Endothelial cell of umbilical vein (primary cell): ENCODE measurements at regions not wholly inside any gene's neighbourhood (a gene's known extent, or its start where the extent isn't known, plus 50 kb on each side); places are given as distances from the start of the nearest gene placed in this dataset.

Experiments
- BruUV-seq: library from RNA; stranded (reverse); fragments of 400-500 nt; replicated peaks from 2 replicates; lab custom pipeline; 2021; lab: Mats Ljungman, UMichigan
- CTCF ChIA-PET: fragments of 300-600, 350-600 bp; sonication (Branson Sonifier 250); formaldehyde crosslinking; loops from one replicate; lab custom pipeline; 2021; ENCODE audit warnings: antibody characterized with exemption, inconsistent platforms; lab: Charles Lee
- POLR2A ChIA-PET: fragments of 300-600, 350-600 bp; sonication (Branson Sonifier 250); formaldehyde crosslinking; loops from one replicate; lab custom pipeline; 2021; ENCODE audit warnings: antibody characterized with exemption, inconsistent platforms; lab: Charles Lee
- DNase-seq: peaks from one replicate; pipeline ENCODE4 v3.0.0-alpha.2; 2011; ENCODE audit warnings: low read depth, low spot score
- FAIRE-seq: peaks from 2 replicates; lab custom pipeline; 2011; peaks lifted over from hg19 to GRCh38; lab: Jason Lieb, UNC
- H2AFZ ChIP-seq: 2 replicates; pipeline ENCODE4 v1.6.0; 2012; ENCODE audit warnings: low read depth, low read length, control low read depth, inconsistent platforms
- H3K27ac ChIP-seq: 2 replicates; pipeline ENCODE4 v1.5.1; 2011; ENCODE audit warnings: low read depth, mild to moderate bottlenecking, control low read depth, low read length, moderate library complexity; ENCODE audit not compliant: insufficient read depth
- H3K27me3 ChIP-seq, 2 experiments: 2 replicates each; pipeline versions ENCODE4 v1.6.0 to v1.6.1; 2011; ENCODE audit warnings: low read length in 2 of 2, mixed read lengths in 1 of 2; ENCODE audit not compliant: control insufficient read depth in 2 of 2, insufficient read depth in 2 of 2
- H3K36me3 ChIP-seq, 2 experiments: 2 replicates in 1 of 2; 3 replicates in 1 of 2; pipeline ENCODE4 v1.5.1; 2011; ENCODE audit warnings: low read length in 2 of 2, mild to moderate bottlenecking in 1 of 2, moderate library complexity in 1 of 2; ENCODE audit not compliant: control insufficient read depth in 2 of 2, insufficient read depth in 2 of 2; ENCODE audit errors: extremely low read depth in 1 of 2
- H3K4me1 ChIP-seq: 3 replicates; pipeline ENCODE4 v1.5.1; 2011; ENCODE audit warnings: mild to moderate bottlenecking, low read length; ENCODE audit not compliant: control insufficient read depth, insufficient read depth; ENCODE audit errors: extremely low read depth
- H3K4me2 ChIP-seq: 2 replicates; pipeline ENCODE4 v1.6.1; 2011; ENCODE audit warnings: low read length, control low read depth, mixed read lengths; ENCODE audit not compliant: insufficient read depth
- H3K4me3 ChIP-seq, 3 experiments: fragments of 200-600 bp in 1 of 3; sonication (generic), shearing (Covaris generic) in 1 of 3; replicated peaks in 1 of 3; 2 replicates each; pipeline ENCODE4 v1.5.1; 2011 to 2016; ENCODE audit warnings: control low read depth in 3 of 3, low read length in 3 of 3, mild to moderate bottlenecking in 2 of 3, inconsistent platforms in 1 of 3, low read depth in 1 of 3, moderate library complexity in 1 of 3; ENCODE audit not compliant: insufficient read depth in 1 of 3
- H3K79me2 ChIP-seq: 2 replicates; pipeline ENCODE4 v1.6.0; 2012; ENCODE audit warnings: low read length, inconsistent platforms; ENCODE audit not compliant: control insufficient read depth, insufficient read depth
- H3K9ac ChIP-seq: replicated peaks from 2 replicates; pipeline ENCODE3; 2011; ENCODE audit warnings: low read length, control low read depth; ENCODE audit not compliant: insufficient read depth; ENCODE audit errors: extremely low read depth
- H3K9me1 ChIP-seq: replicated peaks from 3 replicates; pipeline ENCODE4 v1.6.0; 2011; ENCODE audit warnings: mild to moderate bottlenecking, low read length; ENCODE audit not compliant: control insufficient read depth, insufficient read depth; ENCODE audit errors: extremely low read depth
- H3K9me3 ChIP-seq: replicated peaks from 2 replicates; pipeline ENCODE4 v1.5.1; 2012; ENCODE audit warnings: low read length, inconsistent platforms; ENCODE audit not compliant: control insufficient read depth, insufficient read depth
- H4K20me1 ChIP-seq: replicated peaks from 2 replicates; pipeline ENCODE3; 2011; ENCODE audit warnings: mild to moderate bottlenecking, low read length; ENCODE audit not compliant: control insufficient read depth, insufficient read depth; ENCODE audit errors: extremely low read depth
- CTCF ChIP-seq, 2 donors: IDR thresholded peaks; 1 replicate in 1 of 2; 2 replicates in 1 of 2; pipeline ENCODE4 v1.5.1; 2011; ENCODE audit warnings: low read length in 2 of 2, mild to moderate bottlenecking in 2 of 2, moderate library complexity in 2 of 2, control low read depth in 1 of 2, inconsistent platforms in 1 of 2, low read depth in 1 of 2; ENCODE audit not compliant: insufficient read depth in 1 of 2; ENCODE audit errors: extremely low read depth in 1 of 2
- EZH2 ChIP-seq: IDR thresholded peaks from 2 replicates; pipeline ENCODE4 v1.6.1; 2012; ENCODE audit warnings: borderline replicate concordance, low read depth, mild to moderate bottlenecking, moderate library complexity, low read length, inconsistent platforms; ENCODE audit not compliant: severe bottlenecking
- FOS ChIP-seq: IDR thresholded peaks from 2 replicates; pipeline ENCODE4 v1.6.1; 2011; ENCODE audit warnings: mild to moderate bottlenecking, low read length, moderate library complexity, borderline replicate concordance; ENCODE audit not compliant: insufficient read depth
- GATA2 ChIP-seq: IDR thresholded peaks from 2 replicates; pipeline ENCODE4 v1.7.0; 2011; ENCODE audit warnings: low read depth, mild to moderate bottlenecking, moderate library complexity, mixed read lengths, low read length; ENCODE audit not compliant: insufficient read length, insufficient read depth
- JUN ChIP-seq: IDR thresholded peaks from 2 replicates; pipeline ENCODE4 v1.6.1; 2011; ENCODE audit warnings: borderline replicate concordance, low read depth; ENCODE audit not compliant: insufficient read length, insufficient read depth
- MAX ChIP-seq: IDR thresholded peaks from 2 replicates; pipeline ENCODE4 v1.6.1; 2011; ENCODE audit not compliant: insufficient read depth, insufficient read length
- MYC ChIP-seq: IDR thresholded peaks from one replicate; pipeline ENCODE4 v1.6.1; 2011; ENCODE audit warnings: mild to moderate bottlenecking, low read depth, low read length
- POLR2A ChIP-seq: IDR thresholded peaks from 2 replicates; pipeline ENCODE4 v1.6.1; 2012; ENCODE audit warnings: low read depth, mild to moderate bottlenecking, control low read depth, low read length
- POLR2AphosphoS5 ChIP-seq: IDR thresholded peaks from 2 replicates; pipeline ENCODE4 v1.6.1; 2012; ENCODE audit warnings: low read depth, mild to moderate bottlenecking, control low read depth, low read length, moderate library complexity; ENCODE audit not compliant: insufficient read depth
- dilution Hi-C: fragments of 300-500 bp; cut with MboI; formaldehyde crosslinking; loops from one replicate; pipeline ENCODE4 v1.15.0; 2019; ENCODE audit warnings: low sequenced_read_pairs; ENCODE audit not compliant: extremely low pct_ligation_motif_present
- intact Hi-C: fragments of 100-400 bp; cut with micrococcal nuclease; formaldehyde crosslinking; loops from one replicate; pipeline ENCODE4 v1.10.0; 2022

- H3K4me3 ChIP-seq = no peak overlapping the region
- H3K79me2 ChIP-seq = no peaks in the 10 kb centered on the region
- no peak for TF ChIP-seq MAX
- no peak for TF ChIP-seq FOS
- H3K36me3 ChIP-seq = no peaks in the 10 kb centered on the region
- H3K4me1 ChIP-seq = no peaks in the 10 kb centered on the region
- DNase-seq = no peak
- H3K27me3 ChIP-seq = no peaks in the 10 kb centered on the region
- H2AFZ ChIP-seq = no peak overlapping the region
- H3K4me2 ChIP-seq = no peak overlapping the region
- dilution Hi-C loops = no loop called here
- intact Hi-C loops = no loop called here
- H3K9me3 ChIP-seq = peaks cover 2% of the 10 kb centered on the region
- CTCF ChIA-PET = no interaction called here
- no peaks in the 10 kb centered on the region for H3K9me1 ChIP-seq
- H3K27ac ChIP-seq = no peak overlapping the region
- no peak overlapping the region for H3K9ac ChIP-seq
- no peaks in the 10 kb centered on the region for H4K20me1 ChIP-seq
- POLR2A ChIA-PET = no interaction called here
- FAIRE-seq = no peak
- BruUV-seq = no TSS peak
These were observed 806.2 kb downstream of the NTRK3 start for GRCh38 chr15:87450314-87450713.

- CTCF ChIA-PET = no interaction called here
- Histone ChIP-seq H3K36me3 (no peaks in the 10 kb centered on the region), H3K4me3 (no peak overlapping the region), H3K9me1 (no peaks in the 10 kb centered on the region), H3K9me3 (no peaks in the 10 kb centered on the region), H3K27ac (no peak overlapping the region), H3K27me3 (no peaks in the 10 kb centered on the region), H2AFZ (no peak overlapping the region), H3K4me1 (no peaks in the 10 kb centered on the region), H3K4me2 (no peak overlapping the region), H4K20me1 (no peaks in the 10 kb centered on the region), H3K9ac (no peak overlapping the region), H3K79me2 (no peaks in the 10 kb centered on the region)
- no peak for FAIRE-seq
- intact Hi-C loops (no loop called here), dilution Hi-C loops (no loop called here)
- no TSS peak for BruUV-seq
- TF ChIP-seq FOS (no peak), GATA2 (no peak), CTCF (IDR thresholded peaks at IDR 0.05; ENCODE audit: extremely low read depth in 1 of 2, insufficient read depth in 1 of 2, low read depth in 1 of 2, low read length in 2 of 2) (no peak), POLR2A (no peak), POLR2AphosphoS5 (no peak), JUN (no peak), EZH2 (no peak), MYC (no peak)
- DNase-seq = no peak
- POLR2A ChIA-PET = no interaction called here
These were observed 817.4 kb downstream of the NTRK3 start for GRCh38 chr15:87439090-87439489.
